Adrenal gland (tissue), 9 donors: ENCODE measurements at regions not wholly inside any gene's neighbourhood (a gene's known extent, or its start where the extent isn't known, plus 50 kb on each side); places are given as distances from the start of the nearest gene placed in this dataset.

Experiments used
- DNase-seq, 7 donors: peaks; one replicate each; pipeline ENCODE4 v3.0.0-alpha.2; 2019 to 2020
- H3K27ac ChIP-seq, 5 donors: fragments of 200-600 bp; sonication (generic) in 4 of 5; 1 replicate in 3 of 5; 2 replicates in 2 of 5; pipeline versions ENCODE4 v1.5.1 to v1.8.0; 2016 to 2020; ENCODE audit warnings: mild to moderate bottlenecking in 1 of 5
- H3K27me3 ChIP-seq: fragments of 200-600 bp; 2 replicates; pipeline ENCODE4 v1.8.0; 2021
- H3K36me3 ChIP-seq, 2 donors: fragments of 200-600 bp; replicated peaks in 1 of 2; 1 replicate in 1 of 2; 2 replicates in 1 of 2; pipeline versions ENCODE4 v1.5.1 to v1.8.0; 2018 to 2022
- H3K4me1 ChIP-seq, 2 donors: fragments of 200-600 bp; replicated peaks in 1 of 2; 1 replicate in 1 of 2; 2 replicates in 1 of 2; pipeline versions ENCODE4 v1.5.1 to v1.8.0; 2018 to 2021
- H3K4me3 ChIP-seq, 4 donors: fragments of 200-600 bp; sonication (generic) in 3 of 4; one replicate each; pipeline ENCODE4 v1.5.1; 2016 to 2018
- H3K9me3 ChIP-seq, 3 donors: fragments of 200-600 bp; sonication (generic) in 1 of 3; replicated peaks in 1 of 3; 1 replicate in 2 of 3; 2 replicates in 1 of 3; pipeline versions ENCODE4 v1.5.1 to v1.8.0; 2016 to 2021
- CTCF ChIP-seq, 6 experiments: fragments of 450-650 bp in 4 of 6; fragments of 200-600 bp in 2 of 6; sonication (generic) in 1 of 6; IDR thresholded peaks; 1 replicate in 5 of 6; 2 replicates in 1 of 6; pipeline versions ENCODE4 v1.5.1 to v1.8.0; 2016 to 2021; ENCODE audit warnings: antibody characterized with exemption in 6 of 6, mild to moderate bottlenecking in 2 of 6, moderate library complexity in 1 of 6
- POLR2A ChIP-seq, 2 donors: fragments of 450-650 bp; IDR thresholded peaks; one replicate each; pipeline ENCODE4 v1.6.1; 2017; ENCODE audit warnings: antibody characterized with exemption in 2 of 2, mild to moderate bottlenecking in 2 of 2, moderate library complexity in 1 of 2
- WGBS, 4 donors: extraction: QIAGEN DNeasy Blood & Tissue Kit in 2 of 4; methylation state at CpG; one replicate each; pipeline versions ENCODE4 v1.1.5 to v1.1.7; 2013 to 2017; 5-methylcytosine and 5-hydroxymethylcytosine counted together
- intact Hi-C, 2 donors: fragments of 100-400 bp; cut with DNase I; formaldehyde crosslinking; loops; one replicate each; pipeline versions ENCODE4 v1.14.1 to v1.15.0; 2022 to 2023
- donor health status: healthy with polysubstance abuse.
- donor health status: Bipolar disorder and iron deficiency.
- donor health status: DM: yes; HTN: yes; CAD: no.
- donor health status: DM: no; HTN: no; CAD: no.
- donor health status: DM: no; HTN: no; CAD: no.

GRCh38 chr1:55993646-55994318 lies 585.6 kb downstream of the PLPP3 start:
- TF ChIP-seq CTCF (IDR thresholded peaks at IDR 0.05), result no peak
- TF ChIP-seq POLR2A (IDR thresholded peaks at IDR 0.05), result no peak
- intact Hi-C loops, result no loop called here
- no peak for DNase-seq
- H3K9me3 ChIP-seq, result no peaks in the 10 kb centered on the region
- H3K27me3 ChIP-seq, result no peaks in the 10 kb centered on the region
- H3K27ac ChIP-seq, result no peak overlapping the region
- no peaks in the 10 kb centered on the region for H3K4me1 ChIP-seq
- WGBS, 4 donors, result 68 to 77% (median 72%) methylated on average over 8 of the region's 8 CpGs
- no peak overlapping the region for H3K4me3 ChIP-seq
- H3K36me3 ChIP-seq, result no peaks in the 10 kb centered on the region

GRCh38 chr1:55990007-55990406 lies 589.4 kb downstream of the PLPP3 start:
- no peak overlapping the region for H3K27ac ChIP-seq
- no peak for TF ChIP-seq POLR2A (IDR thresholded peaks at IDR 0.05)
- no peak for TF ChIP-seq CTCF (IDR thresholded peaks at IDR 0.05)
- no peak overlapping the region for H3K4me3 ChIP-seq
- no peaks in the 10 kb centered on the region for H3K9me3 ChIP-seq
- DNase-seq, result no peak
- intact Hi-C loops, result no loop called here
- peaks cover 0 to 11% of the 10 kb centered on the region in 2 donors for H3K4me1 ChIP-seq
- H3K36me3 ChIP-seq, result no peaks in the 10 kb centered on the region
- WGBS, 4 donors, result 84 to 95% (median 90%) methylated on average over 3 of the region's 3 CpGs
- no peaks in the 10 kb centered on the region for H3K27me3 ChIP-seq

GRCh38 chr1:55988963-55989452 lies 590.4 kb downstream of the PLPP3 start:
- Histone ChIP-seq H3K9me3 (no peaks in the 10 kb centered on the region), H3K4me3 (no peak overlapping the region), H3K27ac (no peak overlapping the region), H3K4me1 (peaks cover 0 to 11% of the 10 kb centered on the region in 2 donors), H3K27me3 (no peaks in the 10 kb centered on the region), H3K36me3 (no peaks in the 10 kb centered on the region)
- DNase-seq, result no peak
- intact Hi-C loops, result no loop called here
- 78 to 89% (median 85%) methylated on average over 1 of the region's 1 CpG for WGBS, 4 donors
- TF ChIP-seq POLR2A (IDR thresholded peaks at IDR 0.05) (no peak), CTCF (IDR thresholded peaks at IDR 0.05) (no peak)

- DNase-seq, result no peak
- Histone ChIP-seq H3K9me3 (no peaks in the 10 kb centered on the region), H3K4me3 (no peak overlapping the region), H3K36me3 (no peaks in the 10 kb centered on the region), H3K27me3 (no peaks in the 10 kb centered on the region), H3K27ac (no peak overlapping the region), H3K4me1 (peaks cover 0 to 11% of the 10 kb centered on the region in 2 donors)
- intact Hi-C loops, result no loop called here
- no peak for TF ChIP-seq POLR2A (IDR thresholded peaks at IDR 0.05)
- no peak for TF ChIP-seq CTCF (IDR thresholded peaks at IDR 0.05)
- 63 to 75% (median 71%) methylated on average over 4 of the region's 4 CpGs for WGBS, 4 donors
These were observed 591.7 kb downstream of the PLPP3 start for GRCh38 chr1:55987491-55988249.
